LNCAP (cell line): ENCODE measurements at regions not wholly inside any gene's neighbourhood (a gene's known extent, or its start where the extent isn't known, plus 50 kb on each side); places are given as distances from the start of the nearest gene placed in this dataset.

ENCODE experiments used
- TF ChIP-seq, protein P1 (sequence below): fragments of 450-650 bp; IDR thresholded peaks from 2 replicates; pipeline ENCODE4 v1.5.1; 2017; ENCODE audit warnings: mild to moderate bottlenecking

DNA sequence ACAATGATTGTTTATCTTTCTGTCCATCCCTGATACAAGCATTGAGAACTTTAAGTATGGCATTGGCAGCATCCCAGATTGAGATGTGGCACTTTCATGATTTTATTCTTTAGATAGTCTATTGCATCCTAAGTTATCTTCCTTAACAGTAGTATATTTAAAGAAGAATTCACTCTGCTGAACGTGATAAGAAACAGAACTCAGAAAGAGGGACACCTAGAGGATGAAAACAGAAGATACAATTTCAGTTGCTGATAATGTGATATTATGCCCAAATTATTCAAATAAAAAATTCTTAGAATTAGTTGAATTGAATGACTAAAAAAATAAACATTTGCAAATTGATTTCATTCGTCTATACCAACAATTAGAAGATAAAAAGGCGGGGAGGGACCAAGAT lies 218.1 kb upstream of the DMRTA1 start:
- TF ChIP-seq, protein P1, sequence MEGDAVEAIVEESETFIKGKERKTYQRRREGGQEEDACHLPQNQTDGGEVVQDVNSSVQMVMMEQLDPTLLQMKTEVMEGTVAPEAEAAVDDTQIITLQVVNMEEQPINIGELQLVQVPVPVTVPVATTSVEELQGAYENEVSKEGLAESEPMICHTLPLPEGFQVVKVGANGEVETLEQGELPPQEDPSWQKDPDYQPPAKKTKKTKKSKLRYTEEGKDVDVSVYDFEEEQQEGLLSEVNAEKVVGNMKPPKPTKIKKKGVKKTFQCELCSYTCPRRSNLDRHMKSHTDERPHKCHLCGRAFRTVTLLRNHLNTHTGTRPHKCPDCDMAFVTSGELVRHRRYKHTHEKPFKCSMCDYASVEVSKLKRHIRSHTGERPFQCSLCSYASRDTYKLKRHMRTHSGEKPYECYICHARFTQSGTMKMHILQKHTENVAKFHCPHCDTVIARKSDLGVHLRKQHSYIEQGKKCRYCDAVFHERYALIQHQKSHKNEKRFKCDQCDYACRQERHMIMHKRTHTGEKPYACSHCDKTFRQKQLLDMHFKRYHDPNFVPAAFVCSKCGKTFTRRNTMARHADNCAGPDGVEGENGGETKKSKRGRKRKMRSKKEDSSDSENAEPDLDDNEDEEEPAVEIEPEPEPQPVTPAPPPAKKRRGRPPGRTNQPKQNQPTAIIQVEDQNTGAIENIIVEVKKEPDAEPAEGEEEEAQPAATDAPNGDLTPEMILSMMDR, result peak; percentile 43

DNA sequence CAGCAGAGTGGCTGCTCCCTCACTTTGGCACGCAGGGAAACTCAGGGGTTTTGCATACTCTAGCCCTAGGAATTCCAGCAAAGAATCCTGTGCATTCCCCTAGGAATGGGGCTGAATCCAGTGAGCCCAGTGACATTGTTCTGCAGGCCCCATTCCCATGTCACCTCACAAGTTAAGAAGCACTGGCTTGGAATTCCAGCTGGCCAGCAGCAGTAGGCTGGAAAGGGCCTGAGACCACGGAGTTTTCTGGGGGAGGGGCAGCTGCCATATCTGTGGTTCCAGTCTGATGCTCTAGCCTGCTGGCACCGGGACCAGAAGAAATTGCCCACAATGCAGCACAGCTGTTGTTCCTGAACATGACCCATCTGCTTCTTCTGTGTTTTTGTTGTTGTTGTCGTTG lies 217.6 kb upstream of the DMRTA1 start:
- TF ChIP-seq, protein P1, result no peak

DNA sequence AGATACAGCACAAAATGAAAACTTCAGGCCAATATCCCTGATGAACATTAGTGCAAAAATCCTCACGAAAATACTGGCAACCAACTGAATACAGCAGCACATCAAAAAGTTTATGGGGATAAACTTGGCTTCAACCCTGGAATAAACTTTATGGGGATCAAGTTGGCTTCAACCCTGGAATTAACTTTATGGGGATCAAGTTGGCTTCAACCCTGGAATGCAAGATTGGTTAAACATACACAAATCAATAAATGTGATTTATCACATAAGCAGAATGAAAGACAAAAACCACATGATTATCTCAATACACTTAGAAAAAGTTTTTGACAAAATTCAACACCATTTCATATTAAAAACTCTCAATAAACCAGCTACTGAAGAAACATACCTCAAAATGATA lies 213.7 kb upstream of the DMRTA1 start:
- TF ChIP-seq, protein P1, result no peak

DNA sequence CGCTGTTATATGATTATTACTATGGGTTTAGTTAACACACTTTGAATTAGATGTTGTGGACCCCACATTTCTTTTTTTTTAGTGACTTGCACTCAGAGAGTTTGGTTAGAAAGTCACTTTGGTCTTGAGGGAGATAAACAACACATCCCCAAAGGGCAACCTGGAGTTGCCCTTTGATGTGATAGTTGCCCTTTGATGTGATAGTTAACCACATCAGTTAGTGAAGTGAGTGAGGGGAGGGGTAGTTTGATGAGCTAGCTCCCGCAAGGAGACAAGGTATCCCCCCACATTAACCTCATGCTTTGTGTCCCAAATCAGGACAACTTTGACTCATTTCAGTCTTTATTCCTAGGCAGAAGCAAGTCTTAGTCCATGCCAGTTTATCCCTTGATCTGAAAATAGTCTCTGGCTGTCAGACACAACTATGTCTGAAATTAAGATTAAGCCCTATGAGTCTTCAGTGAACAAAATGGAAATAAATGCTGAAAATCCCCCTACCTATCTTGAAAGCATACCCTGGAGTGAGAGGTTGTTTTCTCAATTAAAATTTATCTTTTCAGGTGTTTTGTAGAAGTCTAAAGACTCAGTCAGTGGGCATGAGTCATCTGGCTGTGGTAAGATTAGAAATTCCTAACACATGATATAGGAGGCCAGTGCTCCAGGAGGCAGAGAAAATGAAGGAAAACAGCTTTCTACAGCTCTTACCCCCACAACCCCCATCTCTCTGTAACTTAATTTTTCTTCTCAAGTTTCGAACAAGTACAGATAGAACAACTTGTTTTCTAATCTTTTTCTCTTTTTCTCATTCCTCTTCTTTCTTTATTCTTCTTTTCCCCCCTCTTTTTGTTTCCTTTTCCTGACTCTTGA lies 208.9 kb upstream of the DMRTA1 start:
- TF ChIP-seq, protein P1, result no peak

DNA sequence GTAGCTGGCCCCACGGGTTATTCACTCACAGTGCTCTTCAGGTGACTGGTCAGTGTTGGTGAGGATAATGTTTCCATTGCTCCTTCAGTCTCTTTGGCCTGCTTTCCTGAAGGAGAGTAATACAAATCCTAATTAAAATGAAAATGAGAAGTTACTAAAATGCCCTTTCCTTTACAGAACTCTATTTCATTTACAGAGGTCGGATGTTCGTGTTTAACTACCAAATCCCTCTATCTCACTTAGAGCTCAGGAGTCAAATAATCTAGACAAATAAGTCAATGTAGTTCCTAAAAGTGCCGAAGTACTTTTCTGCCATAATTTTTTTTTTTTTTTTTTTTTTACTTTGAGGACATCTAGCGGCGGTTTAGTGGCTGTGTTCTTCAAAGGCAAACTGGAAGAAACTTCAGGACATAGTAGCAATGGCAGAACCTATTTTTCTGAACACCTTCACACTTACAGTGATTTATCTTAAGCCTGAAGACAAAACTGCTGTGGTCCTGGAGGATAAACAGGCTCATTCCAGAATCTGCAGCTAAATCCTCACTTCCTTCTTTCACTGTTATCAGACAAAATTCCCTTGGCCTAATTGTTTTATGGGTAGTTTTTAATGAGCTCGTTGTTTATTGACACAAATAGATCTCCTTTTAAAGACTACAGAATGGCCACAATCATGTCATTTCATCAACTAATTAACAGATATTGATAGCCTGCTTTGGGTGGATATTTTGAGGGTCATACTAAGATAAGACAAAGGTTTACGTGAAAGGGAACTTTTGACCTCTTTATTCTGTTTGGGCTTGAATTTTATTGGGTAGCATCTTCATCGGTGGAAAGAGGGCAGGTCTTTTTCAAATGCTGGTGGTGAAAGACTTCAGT lies 207.6 kb upstream of the DMRTA1 start:
- TF ChIP-seq, protein P1, result peak; percentile 53

DNA sequence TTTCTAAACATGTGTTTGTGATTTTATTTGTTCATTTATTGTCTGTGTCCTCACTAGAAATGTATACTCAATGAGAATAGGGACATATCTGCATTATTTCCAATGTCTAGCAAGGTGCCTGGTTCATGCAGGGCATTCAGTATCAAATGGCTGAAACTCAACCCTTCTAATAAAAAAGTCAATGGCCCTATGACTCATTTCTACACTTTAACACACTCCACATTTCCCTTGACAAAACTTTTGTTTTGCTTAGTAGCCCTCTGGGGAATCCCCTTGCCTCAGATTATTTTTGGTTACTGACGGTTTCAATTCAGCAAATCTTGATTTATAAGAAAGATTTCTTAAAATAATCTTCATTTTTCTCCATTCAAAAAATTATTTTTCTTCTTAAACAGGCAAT lies 206.0 kb upstream of the DMRTA1 start:
- TF ChIP-seq, protein P1, result no peak

DNA sequence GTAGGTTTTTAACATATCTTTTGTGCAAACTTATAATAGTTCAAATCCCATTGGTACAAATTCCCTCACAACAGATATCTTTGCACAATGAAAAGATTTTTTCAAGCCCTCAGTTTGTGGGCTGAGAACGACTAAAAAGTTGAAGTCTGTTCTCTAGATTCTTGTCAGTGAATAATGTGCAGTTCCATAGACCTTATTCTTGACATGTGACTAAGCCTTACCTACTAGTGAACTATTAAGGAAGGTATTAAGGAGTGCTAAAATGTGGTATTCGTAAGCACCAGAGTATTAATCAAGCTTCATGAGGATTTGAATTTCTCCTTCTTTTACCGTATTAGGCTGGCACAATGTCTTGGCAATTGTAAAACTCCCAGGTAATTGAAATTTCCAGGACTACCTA lies 205.6 kb upstream of the DMRTA1 start:
- TF ChIP-seq, protein P1, result no peak
